WTC11 (cell line): ENCODE measurements at regions not wholly inside any gene's neighbourhood (a gene's known extent, or its start where the extent isn't known, plus 50 kb on each side); places are given as distances from the start of the nearest gene placed in this dataset.

Experiments
- ATF2 ChIP-seq: sonication (generic); formaldehyde crosslinking; IDR thresholded peaks from 2 replicates; pipeline ENCODE4 v1.8.1; 2022; ENCODE audit warnings: low read depth, missing genetic modification reagents, borderline replicate concordance
- CTCF ChIP-seq: fragments of 200-600 bp; IDR thresholded peaks from 2 replicates; pipeline ENCODE4 v1.8.0; 2022; ENCODE audit warnings: antibody characterized with exemption
- E2F5 ChIP-seq: sonication (generic); formaldehyde crosslinking; IDR thresholded peaks from 2 replicates; pipeline ENCODE4 v1.8.1; 2022; ENCODE audit warnings: mild to moderate bottlenecking, moderate library complexity, missing genetic modification reagents
- ESRRA ChIP-seq: sonication (generic); formaldehyde crosslinking; IDR thresholded peaks from 2 replicates; pipeline ENCODE4 v1.8.1; 2022; ENCODE audit warnings: mild to moderate bottlenecking, missing genetic modification reagents, borderline replicate concordance
- MAX ChIP-seq: sonication (generic); formaldehyde crosslinking; IDR thresholded peaks from 2 replicates; pipeline ENCODE4 v1.8.0; 2022; ENCODE audit warnings: mild to moderate bottlenecking, missing genetic modification reagents
- SMAD4 ChIP-seq: sonication (generic); formaldehyde crosslinking; IDR thresholded peaks from 2 replicates; pipeline ENCODE4 v1.8.0; 2022; ENCODE audit warnings: mild to moderate bottlenecking, missing genetic modification reagents
- USF2 ChIP-seq: sonication (generic); formaldehyde crosslinking; IDR thresholded peaks from 2 replicates; pipeline ENCODE4 v1.8.1; 2023; ENCODE audit warnings: mild to moderate bottlenecking, missing genetic modification reagents, moderate library complexity
- ZNF263 ChIP-seq: sonication (generic); formaldehyde crosslinking; IDR thresholded peaks from 2 replicates; pipeline ENCODE4 v1.8.1; 2022; ENCODE audit warnings: low read depth, mild to moderate bottlenecking, moderate library complexity, missing genetic modification reagents
- ZNF416 ChIP-seq: fragments of 250-450 bp; sonication (Bioruptor Pico); IDR thresholded peaks from 2 replicates; pipeline ENCODE4 v1.9.0; 2021; ENCODE audit warnings: mild to moderate bottlenecking, inconsistent platforms

GRCh38 chr16:73546341-73546845, 498.5 kb upstream of the ZFHX3 start:
- TF ChIP-seq CTCF, result no peak
- TF ChIP-seq SMAD4 (CRISPR knock-in tag), result no peak
- no peak for TF ChIP-seq USF2 (CRISPR knock-in tag)
- TF ChIP-seq ZNF263 (CRISPR knock-in tag), result no peak
- TF ChIP-seq ZNF416 (CRISPR knock-in tag), result no peak
- no peak for TF ChIP-seq E2F5 (CRISPR knock-in tag)
- TF ChIP-seq MAX (CRISPR knock-in tag), result no peak
- TF ChIP-seq ESRRA (CRISPR knock-in tag), result no peak
- TF ChIP-seq ATF2, result no peak
